ENCODE measurements at regions not wholly inside any gene's neighbourhood (a gene's known extent, or its start where the extent isn't known, plus 50 kb on each side); places are given as distances from the start of the nearest gene placed in this dataset.
"Not testable (repeated sequence)": the region's sequence is repeated elsewhere in the genome, so short reads cannot be mapped to it uniquely, and the experiment has no call there.

GRCh38 chr6:153368131-153368530 is 237.0 kb upstream of the RGS17 start:
- no peak for DNase-seq

- no peak for DNase-seq
Measured at GRCh38 chr6:153367021-153367420, 235.9 kb upstream of the RGS17 start.

- no peak for DNase-seq
Measured at GRCh38 chr6:153357391-153357790, 226.3 kb upstream of the RGS17 start.

DNA sequence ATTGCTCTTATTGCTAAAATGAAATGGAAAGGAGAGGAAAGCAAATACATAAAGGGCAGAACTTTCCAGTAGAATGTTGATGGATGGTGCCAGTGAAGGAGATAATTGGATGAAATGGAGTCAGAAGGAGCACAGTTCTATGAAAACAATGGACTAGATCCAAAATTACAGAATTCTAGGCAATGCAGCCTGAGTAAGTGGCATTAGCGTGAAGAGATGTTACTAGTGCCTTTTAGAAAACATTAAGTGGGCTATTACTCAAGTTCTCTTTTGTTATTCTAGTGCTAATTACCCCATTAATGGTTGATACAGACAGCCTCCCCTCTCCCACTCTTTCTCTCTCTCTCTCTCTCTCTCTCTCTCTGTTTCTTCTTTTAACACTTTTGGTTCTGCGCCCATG is 209.5 kb upstream of the RGS17 start:
- no peak for DNase-seq

GRCh38 chr6:153334121-153334520 is 203.0 kb upstream of the RGS17 start:
- no peak for DNase-seq

GRCh38 chr6:153331221-153331620 is 200.1 kb upstream of the RGS17 start:
- not testable (repeated sequence) for DNase-seq

- peak; percentile 31 for DNase-seq
Measured at GRCh38 chr6:153328194-153328593, 197.1 kb upstream of the RGS17 start.

DNA sequence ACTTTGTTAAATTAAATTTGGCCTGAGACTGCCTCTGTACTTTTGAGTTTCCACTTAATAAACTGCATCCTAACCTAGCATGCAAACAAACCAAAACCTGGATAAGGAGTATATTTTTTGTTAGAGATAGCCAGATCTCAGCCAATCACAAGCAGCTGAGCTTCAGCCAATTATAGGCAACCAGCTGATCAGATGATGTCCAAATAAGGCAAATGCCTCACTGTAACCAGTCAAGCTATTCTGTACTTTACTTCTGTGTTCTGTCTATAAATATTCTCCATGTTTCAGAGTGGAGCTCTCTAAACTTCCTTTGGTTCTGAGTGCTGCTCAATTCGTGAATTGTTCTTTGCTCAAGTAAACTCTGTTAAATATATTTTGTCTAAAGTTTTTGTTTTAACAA is 194.6 kb upstream of the RGS17 start:
- DNase-seq, result no peak

DNA sequence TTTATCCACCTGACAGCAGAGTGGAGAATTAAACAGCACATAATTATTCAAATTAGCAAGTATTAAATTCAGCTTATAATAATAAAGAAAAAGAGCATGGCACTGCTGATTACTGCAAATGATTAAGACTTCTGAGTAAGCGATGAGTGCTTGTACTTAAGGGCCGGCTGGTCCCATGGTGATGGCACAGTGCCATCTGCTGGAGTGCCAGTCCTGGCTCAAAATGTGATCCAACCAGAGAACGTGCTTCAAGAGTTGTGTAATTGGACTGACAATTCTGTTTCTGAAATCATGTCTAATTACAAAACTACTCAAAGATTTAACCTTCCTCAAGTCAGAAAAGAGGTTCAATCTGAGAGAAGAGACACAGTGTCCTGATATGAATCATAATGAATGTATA is 181.6 kb upstream of the RGS17 start:
- no peak for DNase-seq

DNA sequence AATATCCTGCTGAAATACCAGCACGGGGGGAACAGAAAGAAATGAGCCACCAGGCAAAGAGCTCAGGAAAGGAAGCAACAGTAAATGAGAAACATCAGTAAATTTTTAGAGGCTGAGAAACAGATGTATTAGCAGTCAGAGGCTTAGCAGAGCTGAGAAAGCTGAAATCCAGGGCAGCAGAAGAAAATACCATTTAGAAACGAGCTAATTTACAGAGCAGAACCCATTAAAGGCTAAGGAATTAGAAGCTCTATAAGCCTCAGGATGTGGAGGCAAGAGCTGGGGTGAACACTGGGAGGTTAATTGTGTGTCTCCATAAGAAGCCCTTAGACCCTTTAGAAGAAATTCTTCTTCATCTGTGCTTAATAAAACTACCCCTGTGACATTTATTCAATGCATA is 178.6 kb upstream of the RGS17 start:
- no peak for DNase-seq

GRCh38 chr6:153302133-153302532 is 171.1 kb upstream of the RGS17 start:
- DNase-seq, result no peak

GRCh38 chr6:153301602-153302001 is 170.5 kb upstream of the RGS17 start:
- DNase-seq, result no peak

GRCh38 chr6:153282456-153282855 is 151.4 kb upstream of the RGS17 start:
- not testable (repeated sequence) for DNase-seq

- no peak for DNase-seq
Measured at GRCh38 chr6:153275997-153276396, 144.9 kb upstream of the RGS17 start.

GRCh38 chr6:153272201-153272980 is 141.3 kb upstream of the RGS17 start:
- no peak for DNase-seq

DNA sequence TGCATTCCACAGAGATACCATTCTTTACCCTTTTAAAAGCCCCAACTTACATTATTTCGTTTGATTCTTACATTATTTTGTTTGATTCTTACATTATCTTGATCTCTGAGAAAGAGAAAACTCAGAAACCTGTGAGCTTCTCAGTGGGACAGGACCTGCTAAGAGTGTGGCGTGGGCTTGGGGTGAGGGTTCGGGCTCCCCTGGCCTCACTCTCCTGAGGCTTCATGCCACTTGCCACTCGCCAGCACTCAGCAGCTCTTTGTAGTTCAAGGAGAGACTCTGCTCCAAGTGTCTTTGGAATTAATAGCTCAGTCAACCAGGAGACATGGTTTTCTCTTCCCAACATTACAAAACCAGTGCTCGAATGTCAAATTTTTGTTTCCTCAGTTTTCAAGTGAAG is 132.4 kb upstream of the RGS17 start:
- no peak for DNase-seq

DNA sequence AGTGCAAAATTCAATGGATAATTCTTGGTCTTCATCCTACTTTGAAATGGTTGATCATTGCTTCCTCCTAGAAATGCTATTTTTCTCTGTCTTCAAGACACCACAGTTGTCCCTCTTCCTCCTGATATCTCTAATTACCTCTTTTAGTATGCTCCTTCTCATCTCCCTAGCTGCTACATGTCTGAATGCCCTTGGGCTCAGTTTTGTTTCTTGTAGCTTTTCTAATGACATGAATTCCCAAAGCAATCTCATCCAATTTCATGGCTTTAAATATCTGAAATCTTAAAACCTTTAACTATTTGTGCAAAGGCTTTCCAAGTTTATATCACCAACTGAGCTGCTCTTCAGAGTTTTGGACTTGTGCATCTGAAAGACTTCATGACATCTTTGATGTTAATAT is 120.2 kb upstream of the RGS17 start:
- DNase-seq, result no peak

DNA sequence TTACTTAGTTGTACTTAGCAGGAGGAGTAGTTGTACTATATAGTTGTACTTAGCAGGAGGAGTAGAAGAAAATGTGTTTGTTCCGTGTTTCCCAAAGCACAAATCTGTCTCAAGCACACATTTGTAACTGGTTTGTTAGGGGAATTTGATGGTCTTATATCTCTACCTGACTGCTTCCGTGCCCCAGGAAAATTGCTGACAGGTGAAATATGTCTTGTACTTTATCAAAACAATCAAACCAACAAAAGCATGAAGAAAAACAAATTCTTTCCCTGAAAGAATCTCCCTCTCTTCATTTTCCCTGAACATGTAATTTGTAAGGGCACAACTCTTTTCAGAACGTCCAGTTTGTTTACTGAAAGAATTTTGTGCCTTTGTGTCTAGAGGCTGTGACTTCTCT is 106.6 kb upstream of the RGS17 start:
- DNase-seq, result no peak

- DNase-seq, result peak; percentile 28
Measured at GRCh38 chr6:153231048-153231646, 100.1 kb upstream of the RGS17 start.

GRCh38 chr6:153218184-153218792 is 87.2 kb upstream of the RGS17 start:
- DNase-seq, result no peak

GRCh38 chr6:153216789-153217188 is 85.7 kb upstream of the RGS17 start:
- no peak for DNase-seq

- DNase-seq, result no peak
Measured at GRCh38 chr6:153215242-153215641, 84.2 kb upstream of the RGS17 start.

DNA sequence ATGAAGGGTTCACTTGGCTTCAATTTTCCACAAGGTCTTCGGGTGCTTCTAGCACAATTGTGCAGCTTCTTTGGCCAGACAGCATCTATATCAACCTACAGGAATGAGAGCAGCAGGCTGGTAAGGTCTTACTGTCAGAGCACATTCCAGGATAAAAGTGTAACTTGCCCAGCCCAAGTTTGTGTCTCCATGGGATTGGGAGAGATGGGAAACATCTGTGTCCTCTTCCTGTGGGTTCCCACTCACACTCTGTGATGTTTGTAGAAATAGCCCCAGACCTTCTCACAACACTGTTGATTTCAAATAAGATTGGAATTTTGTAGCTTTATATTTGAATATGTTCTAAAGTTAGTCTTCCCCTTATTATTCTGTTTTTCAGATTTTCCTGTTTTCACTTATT is 83.4 kb upstream of the RGS17 start:
- no peak for DNase-seq

- no peak for DNase-seq
Measured at GRCh38 chr6:153210083-153210482, 79.0 kb upstream of the RGS17 start.

Measured in NCI-H226 (cell line).